ENCODE measurements at regions not wholly inside any gene's neighbourhood (a gene's known extent, or its start where the extent isn't known, plus 50 kb on each side); places are given as distances from the start of the nearest gene placed in this dataset.

- 96 to 98% (median 97%) methylated on average over 4 of the region's 4 CpGs for WGBS, 4 donors
- no peaks in the 10 kb centered on the region for H3K36me3 ChIP-seq (replicated peaks in 1 of 2)
- peaks cover 16 to 30% of the 10 kb centered on the region in 2 donors for H3K4me1 ChIP-seq (replicated peaks in 1 of 2)
- intact Hi-C loops (cut with DNase I), result no loop called here
- no peak for TF ChIP-seq POLR2A (IDR thresholded peaks at IDR 0.05)
- TF ChIP-seq CTCF (IDR thresholded peaks at IDR 0.05), result no peak
- H3K27ac ChIP-seq, result peak overlapping the region in 1 of 5 donors; percentile 10
- no peak for DNase-seq
- no peak overlapping the region for H3K4me3 ChIP-seq
- H3K9me3 ChIP-seq (replicated peaks in 1 of 3), result no peaks in the 10 kb centered on the region
- H3K27me3 ChIP-seq, result no peaks in the 10 kb centered on the region
Observed at GRCh38 chr10:61064356-61064755, 120.4 kb upstream of the RHOBTB1 start.

- Histone ChIP-seq H3K9me3 (replicated peaks in 1 of 3) (no peaks in the 10 kb centered on the region), H3K36me3 (replicated peaks in 1 of 2) (no peaks in the 10 kb centered on the region), H3K4me1 (replicated peaks in 1 of 2) (peaks cover 16 to 29% of the 10 kb centered on the region in 2 donors), H3K4me3 (no peak overlapping the region), H3K27me3 (no peaks in the 10 kb centered on the region), H3K27ac (no peak overlapping the region)
- no peak for TF ChIP-seq CTCF (IDR thresholded peaks at IDR 0.05)
- no peak for TF ChIP-seq POLR2A (IDR thresholded peaks at IDR 0.05)
- 29 to 58% (median 39%) methylated on average over 1 of the region's 1 CpG for WGBS, 4 donors
- no peak for DNase-seq
- intact Hi-C loops (cut with DNase I), result no loop called here
Observed at GRCh38 chr10:61063901-61064300, 119.9 kb upstream of the RHOBTB1 start.

- peak; percentile 36 to 78 (median 60) for DNase-seq
- TF ChIP-seq POLR2A (IDR thresholded peaks at IDR 0.05) (no peak), CTCF (IDR thresholded peaks at IDR 0.05) (peak in 1 of 6 experiments; percentile 8)
- H3K4me1 ChIP-seq (replicated peaks in 1 of 2), result peaks cover 12 to 20% of the 10 kb centered on the region in 2 donors
- H3K36me3 ChIP-seq (replicated peaks in 1 of 2), result no peaks in the 10 kb centered on the region
- WGBS, 4 donors, result 15 to 39% (median 28%) methylated on average over 3 of the region's 3 CpGs
- intact Hi-C loops (cut with DNase I), result no loop called here
- H3K27ac ChIP-seq, result peak overlapping the region in 1 of 5 donors; percentile 3
- no peaks in the 10 kb centered on the region for H3K27me3 ChIP-seq
- H3K9me3 ChIP-seq (replicated peaks in 1 of 3), result no peaks in the 10 kb centered on the region
- no peak overlapping the region for H3K4me3 ChIP-seq
Observed at GRCh38 chr10:61063034-61063433, 119.0 kb upstream of the RHOBTB1 start.

GRCh38 chr10:61061923-61062504 is 118.0 kb upstream of the RHOBTB1 start:
- TF ChIP-seq CTCF (IDR thresholded peaks at IDR 0.05) (no peak), POLR2A (IDR thresholded peaks at IDR 0.05) (no peak)
- no peak overlapping the region for H3K4me3 ChIP-seq
- DNase-seq, result no peak
- no peaks in the 10 kb centered on the region for H3K9me3 ChIP-seq (replicated peaks in 1 of 3)
- WGBS, 4 donors, result 77 to 82% (median 79%) methylated on average over 6 of the region's 6 CpGs
- peaks cover 2 to 12% of the 10 kb centered on the region in 2 donors for H3K4me1 ChIP-seq (replicated peaks in 1 of 2)
- intact Hi-C loops (cut with DNase I), result no loop called here
- H3K36me3 ChIP-seq (replicated peaks in 1 of 2), result no peaks in the 10 kb centered on the region
- no peaks in the 10 kb centered on the region for H3K27me3 ChIP-seq
- no peak overlapping the region for H3K27ac ChIP-seq
